GM19025 (cell line): ENCODE measurements at regions not wholly inside any gene's neighbourhood (a gene's known extent, or its start where the extent isn't known, plus 50 kb on each side); places are given as distances from the start of the nearest gene placed in this dataset.
A peak's percentile ranks its signal among the peaks of the same experiment; 100 is the strongest.

ENCODE experiments used
- ATAC-seq: cut with Tn5 transposase; IDR thresholded peaks from one replicate; pipeline ENCODE4 v1.9.1; 2021; ENCODE audit warnings: mild to moderate bottlenecking, low read depth, moderate library complexity; ENCODE audit not compliant: unreplicated experiment

- peak; percentile 66 for ATAC-seq
These were observed 207.9 kb downstream of the MYLK4 start for GRCh38 chr6:2542858-2543218.

GRCh38 chr6:2542101-2542857 lies 208.4 kb downstream of the MYLK4 start:
- no peak for ATAC-seq

- ATAC-seq = no peak
These were observed 214.3 kb downstream of the MYLK4 start for GRCh38 chr6:2536451-2536850.

DNA sequence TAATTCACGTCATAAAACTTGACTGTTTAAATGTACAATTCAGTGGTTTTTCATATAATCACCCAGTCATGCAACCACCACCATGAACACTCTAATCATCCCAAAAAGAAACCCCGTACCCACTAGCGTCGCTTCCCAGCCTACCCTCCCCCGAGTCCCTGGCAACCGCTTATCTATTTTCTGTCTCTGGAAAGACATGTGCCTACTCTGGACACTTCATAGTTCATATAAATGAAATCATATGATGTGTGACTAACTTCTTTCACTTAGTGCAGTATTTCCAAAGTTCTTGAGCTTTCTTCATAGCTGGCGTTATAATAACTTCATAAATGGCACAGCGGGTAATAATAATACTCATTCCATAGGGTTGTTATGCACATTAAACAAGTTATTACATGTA lies 215.2 kb downstream of the MYLK4 start:
- no peak for ATAC-seq

- no peak for ATAC-seq
These were observed 216.2 kb downstream of the MYLK4 start for GRCh38 chr6:2534406-2535042.

GRCh38 chr6:2531426-2532215 lies 219.1 kb downstream of the MYLK4 start:
- no peak for ATAC-seq

DNA sequence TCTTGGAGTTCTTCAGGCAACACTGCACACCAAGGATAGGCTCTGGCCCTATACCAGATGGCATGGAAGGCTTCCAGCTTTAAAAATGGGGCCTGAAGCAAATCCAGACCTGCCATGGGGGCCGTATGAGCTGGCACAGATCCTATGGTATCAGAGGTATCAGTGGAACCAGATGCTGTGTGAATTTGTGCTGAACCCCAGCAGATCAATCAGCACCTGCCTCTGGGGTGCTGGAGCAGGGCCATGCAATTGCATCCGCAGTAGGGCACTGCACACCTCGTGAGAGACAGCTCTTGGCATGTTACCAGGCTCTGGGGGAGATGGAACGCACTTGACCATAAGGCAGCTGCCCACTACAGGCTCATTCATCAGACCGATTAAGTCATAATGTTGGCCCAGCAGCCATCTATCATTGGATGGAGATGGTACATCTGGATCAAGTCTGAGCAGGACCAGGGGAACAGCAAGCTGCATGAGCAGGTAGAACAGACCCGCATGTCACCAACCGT lies 221.5 kb downstream of the MYLK4 start:
- ATAC-seq = no peak

GRCh38 chr6:2528156-2528555 lies 222.6 kb downstream of the MYLK4 start:
- no peak for ATAC-seq

GRCh38 chr6:2526766-2527165 lies 224.0 kb downstream of the MYLK4 start:
- no peak for ATAC-seq

DNA sequence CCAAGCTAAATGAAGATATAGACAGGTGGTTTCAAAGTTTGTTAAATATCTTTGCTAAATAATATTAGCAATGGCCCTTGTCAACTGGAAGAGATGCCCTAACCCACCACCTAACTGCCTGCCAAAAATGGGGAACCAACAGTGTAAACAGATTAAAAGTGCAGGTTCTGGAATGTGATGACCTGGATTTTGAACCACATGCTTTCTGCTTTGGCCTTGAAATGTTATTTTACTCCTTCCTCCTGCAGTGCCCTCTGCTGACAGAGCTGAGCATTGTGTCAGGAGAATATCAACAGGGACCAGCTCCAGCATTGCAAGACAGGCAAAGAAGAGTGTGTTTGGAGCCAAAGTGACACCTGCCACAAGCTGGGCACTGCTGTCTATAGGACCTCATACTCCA lies 226.6 kb downstream of the MYLK4 start:
- ATAC-seq = no peak

GRCh38 chr6:2523061-2523460 lies 227.7 kb downstream of the MYLK4 start:
- no peak for ATAC-seq

- ATAC-seq = no peak
These were observed 228.2 kb downstream of the MYLK4 start for GRCh38 chr6:2522521-2522920.

DNA sequence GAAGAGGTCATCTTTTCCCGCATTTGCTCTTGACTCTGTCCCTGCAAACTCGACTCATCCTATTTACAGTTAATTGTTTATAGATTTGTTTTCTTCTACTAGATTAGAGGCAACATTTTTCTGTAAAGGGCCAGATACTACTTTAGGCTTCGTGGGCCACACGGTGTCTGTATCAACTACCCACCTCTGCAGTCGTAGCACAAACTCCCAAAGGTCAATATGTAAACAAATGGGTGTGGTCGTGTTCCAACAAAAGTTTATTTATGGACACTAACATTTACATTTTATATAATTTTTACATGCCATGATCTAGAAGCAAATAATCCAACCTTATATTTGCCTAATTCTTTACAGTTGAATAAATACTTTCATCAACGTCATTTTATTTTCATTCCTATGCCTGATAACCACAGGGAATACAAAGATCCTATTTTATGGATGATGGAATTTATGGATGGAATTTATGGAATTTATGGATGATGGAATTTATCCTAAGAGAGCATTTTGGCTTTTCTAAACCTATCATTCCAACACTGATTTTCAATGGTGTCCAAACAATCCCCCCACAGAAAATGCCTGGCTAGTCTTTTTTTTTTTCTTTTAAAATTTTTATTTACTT lies 232.8 kb downstream of the MYLK4 start:
- ATAC-seq = no peak

GRCh38 chr6:2517401-2517800 lies 233.3 kb downstream of the MYLK4 start:
- no peak for ATAC-seq

- ATAC-seq = no peak
These were observed 234.7 kb downstream of the MYLK4 start for GRCh38 chr6:2516059-2516458.

DNA sequence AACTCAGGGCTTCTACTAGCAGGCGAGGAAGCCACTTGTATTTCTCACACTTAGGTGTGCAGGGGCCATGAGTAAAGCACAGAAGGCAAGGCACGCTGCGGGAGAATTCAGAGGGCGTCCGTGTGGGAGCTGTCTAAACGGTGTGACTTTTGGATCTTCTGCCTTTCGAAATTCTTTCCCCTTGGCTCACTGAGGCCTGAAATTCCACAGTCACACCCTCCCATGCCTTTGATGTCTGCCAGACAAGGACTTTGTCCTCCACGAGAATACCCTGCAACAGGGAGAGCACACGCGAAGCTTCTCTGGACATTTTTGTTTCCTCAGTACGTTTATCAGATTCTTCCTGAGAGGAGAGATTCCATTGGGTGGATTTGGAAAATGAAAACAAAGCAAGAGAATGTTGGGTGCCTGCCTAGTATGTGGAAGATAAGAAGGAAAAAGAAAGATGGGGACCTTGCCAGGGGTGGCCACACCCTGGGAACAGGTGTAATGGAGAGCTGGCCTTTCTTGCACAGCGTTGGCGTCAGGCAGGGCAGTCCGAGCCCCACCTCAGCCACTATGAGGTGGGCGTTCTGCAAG lies 235.7 kb downstream of the MYLK4 start:
- ATAC-seq = no peak

- no peak for ATAC-seq
These were observed 237.9 kb downstream of the MYLK4 start for GRCh38 chr6:2512802-2513201.

- ATAC-seq = no peak
These were observed 240.4 kb downstream of the MYLK4 start for GRCh38 chr6:2510316-2510715.

DNA sequence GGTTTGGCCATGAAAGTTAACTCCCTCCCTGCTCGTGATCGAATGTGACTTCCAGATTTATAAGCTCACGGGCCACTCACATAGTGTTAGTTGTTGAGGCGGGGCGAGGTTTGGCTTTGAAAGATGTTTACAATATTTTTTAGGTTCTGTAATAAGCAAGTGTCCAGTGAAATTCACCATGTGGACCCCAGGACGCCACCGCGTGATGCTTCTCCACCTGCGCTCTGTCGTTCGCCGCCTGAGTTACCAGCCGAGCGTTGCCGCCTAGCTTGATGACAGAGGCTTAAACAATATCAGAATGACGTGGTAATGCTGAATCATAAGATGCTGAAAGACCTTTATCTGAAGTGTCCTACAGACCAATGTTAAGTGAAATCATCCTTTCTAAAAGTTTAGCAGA lies 241.0 kb downstream of the MYLK4 start:
- ATAC-seq = no peak

- ATAC-seq = no peak
These were observed 242.7 kb downstream of the MYLK4 start for GRCh38 chr6:2508071-2508470.
